Keratinocyte (primary cell): ENCODE measurements at regions not wholly inside any gene's neighbourhood (a gene's known extent, or its start where the extent isn't known, plus 50 kb on each side); places are given as distances from the start of the nearest gene placed in this dataset.

Experiments
- DNase-seq: peaks from one replicate; pipeline ENCODE4 v3.0.0-alpha.2; 2011; ENCODE audit warnings: low read depth, missing footprints, low spot score
- FAIRE-seq: peaks from 2 replicates; lab custom pipeline; 2011; peaks lifted over from hg19 to GRCh38; lab: Jason Lieb, UNC
- H2AFZ ChIP-seq: 2 replicates; pipeline ENCODE4 v1.6.0; 2012; ENCODE audit warnings: low read length, control low read depth, inconsistent platforms; ENCODE audit not compliant: control insufficient read depth
- H3K27ac ChIP-seq: 2 replicates; pipeline ENCODE4 v1.5.1; 2011; ENCODE audit warnings: low read length; ENCODE audit not compliant: control insufficient read depth, insufficient read depth
- H3K27me3 ChIP-seq: 3 replicates; pipeline ENCODE4 v1.6.0; 2011; ENCODE audit warnings: low read length; ENCODE audit not compliant: control insufficient read depth, insufficient read depth; ENCODE audit errors: extremely low read depth
- H3K36me3 ChIP-seq, 2 experiments: 2 replicates in 1 of 2; 3 replicates in 1 of 2; pipeline ENCODE4 v1.5.1; 2011; ENCODE audit warnings: low read length in 2 of 2, mild to moderate bottlenecking in 1 of 2; ENCODE audit not compliant: control insufficient read depth in 2 of 2, insufficient read depth in 2 of 2; ENCODE audit errors: extremely low read depth in 1 of 2
- H3K4me1 ChIP-seq: 3 replicates; pipeline ENCODE4 v1.5.1; 2011; ENCODE audit warnings: low read length; ENCODE audit not compliant: control insufficient read depth, insufficient read depth; ENCODE audit errors: extremely low read depth
- H3K4me2 ChIP-seq: 3 replicates; pipeline ENCODE4 v1.6.0; 2011; ENCODE audit warnings: low read depth, low read length; ENCODE audit not compliant: control insufficient read depth, insufficient read depth; ENCODE audit errors: extremely low read depth
- H3K4me3 ChIP-seq, 3 experiments: fragments of 200-600 bp in 1 of 3; sonication (generic) in 1 of 3; 2 replicates in 2 of 3; 3 replicates in 1 of 3; pipeline ENCODE4 v1.5.1; 2011 to 2016; ENCODE audit warnings: low read length in 3 of 3, mild to moderate bottlenecking in 3 of 3, control low read depth in 2 of 3, inconsistent platforms in 1 of 3, low read depth in 1 of 3, mixed read lengths in 1 of 3, mixed run types in 1 of 3, moderate library complexity in 1 of 3; ENCODE audit not compliant: control insufficient read depth in 2 of 3, insufficient read depth in 2 of 3; ENCODE audit errors: extremely low read depth in 1 of 3
- H3K79me2 ChIP-seq: 2 replicates; pipeline ENCODE4 v1.6.0; 2012; ENCODE audit warnings: low read length; ENCODE audit not compliant: control insufficient read depth, insufficient read depth
- H3K9ac ChIP-seq: 3 replicates; pipeline ENCODE4 v1.6.0; 2011; ENCODE audit warnings: low read length; ENCODE audit not compliant: control insufficient read depth, insufficient read depth; ENCODE audit errors: extremely low read depth
- H3K9me1 ChIP-seq: 3 replicates; pipeline ENCODE4 v1.6.0; 2011; ENCODE audit warnings: low read length; ENCODE audit not compliant: control insufficient read depth, insufficient read depth; ENCODE audit errors: extremely low read depth
- H3K9me3 ChIP-seq: 2 replicates; pipeline ENCODE4 v1.5.1; 2012; ENCODE audit warnings: low read depth, low read length; ENCODE audit not compliant: control insufficient read depth
- H4K20me1 ChIP-seq: 3 replicates; pipeline ENCODE4 v1.6.0; 2011; ENCODE audit warnings: low read length; ENCODE audit not compliant: control insufficient read depth, insufficient read depth; ENCODE audit errors: extremely low read depth
- EZH2 ChIP-seq: IDR thresholded peaks from one replicate; pipeline ENCODE4 v1.6.1; 2012; ENCODE audit warnings: inconsistent platforms, mild to moderate bottlenecking, low read length, moderate library complexity
- dilution Hi-C: fragments of 300-500 bp; cut with MboI; formaldehyde crosslinking; loops from one replicate; pipeline ENCODE4 v1.7.0; 2020; ENCODE audit warnings: low sequenced_read_pairs; ENCODE audit not compliant: extremely low pct_ligation_motif_present
- TF ChIP-seq, protein P1 (sequence below), 3 experiments: IDR thresholded peaks in 1 of 3; conservative IDR thresholded peaks in 1 of 3; optimal IDR thresholded peaks in 1 of 3; 2 replicates in 2 of 3; 3 replicates in 1 of 3; pipeline versions ENCODE3 to v1.5.1; 2011; ENCODE audit warnings: low read length in 3 of 3, mild to moderate bottlenecking in 3 of 3, moderate library complexity in 2 of 3, control low read depth in 1 of 3, inconsistent platforms in 1 of 3; ENCODE audit not compliant: insufficient read depth in 2 of 3; ENCODE audit errors: extremely low read depth in 1 of 3

GRCh38 chr3:80682235-80682634, 914.4 kb upstream of the ROBO1 start:
- no peak for FAIRE-seq

GRCh38 chr3:80677796-80678195, 910.0 kb upstream of the ROBO1 start:
- H3K4me1 ChIP-seq = no peaks in the 10 kb centered on the region
- dilution Hi-C loops = no loop called here
- H3K36me3 ChIP-seq = no peaks in the 10 kb centered on the region
- H3K9me1 ChIP-seq = no peaks in the 10 kb centered on the region
- no peak overlapping the region for H3K4me2 ChIP-seq
- no peak overlapping the region for H3K27ac ChIP-seq
- no peak for DNase-seq
- H3K9me3 ChIP-seq = no peaks in the 10 kb centered on the region
- H3K4me3 ChIP-seq = no peak overlapping the region
- H2AFZ ChIP-seq = no peak overlapping the region
- no peak for TF ChIP-seq EZH2
- TF ChIP-seq, protein P1, sequence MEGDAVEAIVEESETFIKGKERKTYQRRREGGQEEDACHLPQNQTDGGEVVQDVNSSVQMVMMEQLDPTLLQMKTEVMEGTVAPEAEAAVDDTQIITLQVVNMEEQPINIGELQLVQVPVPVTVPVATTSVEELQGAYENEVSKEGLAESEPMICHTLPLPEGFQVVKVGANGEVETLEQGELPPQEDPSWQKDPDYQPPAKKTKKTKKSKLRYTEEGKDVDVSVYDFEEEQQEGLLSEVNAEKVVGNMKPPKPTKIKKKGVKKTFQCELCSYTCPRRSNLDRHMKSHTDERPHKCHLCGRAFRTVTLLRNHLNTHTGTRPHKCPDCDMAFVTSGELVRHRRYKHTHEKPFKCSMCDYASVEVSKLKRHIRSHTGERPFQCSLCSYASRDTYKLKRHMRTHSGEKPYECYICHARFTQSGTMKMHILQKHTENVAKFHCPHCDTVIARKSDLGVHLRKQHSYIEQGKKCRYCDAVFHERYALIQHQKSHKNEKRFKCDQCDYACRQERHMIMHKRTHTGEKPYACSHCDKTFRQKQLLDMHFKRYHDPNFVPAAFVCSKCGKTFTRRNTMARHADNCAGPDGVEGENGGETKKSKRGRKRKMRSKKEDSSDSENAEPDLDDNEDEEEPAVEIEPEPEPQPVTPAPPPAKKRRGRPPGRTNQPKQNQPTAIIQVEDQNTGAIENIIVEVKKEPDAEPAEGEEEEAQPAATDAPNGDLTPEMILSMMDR (optimal IDR thresholded peaks at IDR 0.05 in 1 of 3, IDR thresholded peaks at IDR 0.05 in 1 of 3, conservative IDR thresholded peaks at IDR 0.05 in 1 of 3; ENCODE audit: extremely low read depth in 1 of 3, insufficient read depth in 2 of 3, low read length in 3 of 3) = no peak
- H3K27me3 ChIP-seq = no peaks in the 10 kb centered on the region
- no peak overlapping the region for H3K9ac ChIP-seq
- no peak for FAIRE-seq
- no peaks in the 10 kb centered on the region for H4K20me1 ChIP-seq
- no peaks in the 10 kb centered on the region for H3K79me2 ChIP-seq

More at GRCh38 chr3:80682235-80682634, 914.4 kb upstream of the ROBO1 start:
- Histone ChIP-seq H3K27me3 (no peaks in the 10 kb centered on the region), H4K20me1 (no peaks in the 10 kb centered on the region), H3K27ac (no peak overlapping the region), H2AFZ (no peak overlapping the region), H3K4me1 (no peaks in the 10 kb centered on the region), H3K36me3 (no peaks in the 10 kb centered on the region), H3K9ac (no peak overlapping the region), H3K9me3 (no peaks in the 10 kb centered on the region), H3K79me2 (no peaks in the 10 kb centered on the region), H3K4me3 (no peak overlapping the region), H3K9me1 (no peaks in the 10 kb centered on the region), H3K4me2 (no peak overlapping the region)
- dilution Hi-C loops = no loop called here
- DNase-seq = no peak
- TF ChIP-seq, protein P1 (optimal IDR thresholded peaks at IDR 0.05 in 1 of 3, IDR thresholded peaks at IDR 0.05 in 1 of 3, conservative IDR thresholded peaks at IDR 0.05 in 1 of 3; ENCODE audit: extremely low read depth in 1 of 3, insufficient read depth in 2 of 3, low read length in 3 of 3) = no peak
- no peak for TF ChIP-seq EZH2
